Mesenchymal stem cell (in vitro differentiated cells and primary cell): ENCODE measurements at regions not wholly inside any gene's neighbourhood (a gene's known extent, or its start where the extent isn't known, plus 50 kb on each side); places are given as distances from the start of the nearest gene placed in this dataset.

ENCODE experiments used
- DNase-seq: peaks from one replicate; pipeline ENCODE4 v3.0.0-alpha.2; 2013
- H2AFZ ChIP-seq: one replicate; pipeline ENCODE4 v1.6.1; 2013; ENCODE audit warnings: low read depth, mild to moderate bottlenecking, control low read depth, inconsistent platforms, low read length, moderate library complexity
- H2AK5ac ChIP-seq: 2 replicates; pipeline ENCODE4 v1.6.1; 2013; ENCODE audit warnings: low read length, moderate library complexity, mild to moderate bottlenecking, inconsistent platforms; ENCODE audit not compliant: severe bottlenecking
- H2BK120ac ChIP-seq: one replicate; pipeline ENCODE4 v1.6.1; 2013; ENCODE audit warnings: low read depth, mild to moderate bottlenecking, inconsistent platforms, low read length, moderate library complexity
- H2BK12ac ChIP-seq, 2 experiments: one replicate each; pipeline ENCODE4 v1.6.1; 2013; ENCODE audit warnings: inconsistent platforms in 2 of 2, low read length in 2 of 2, mild to moderate bottlenecking in 2 of 2, moderate library complexity in 2 of 2, control low read depth in 1 of 2
- H2BK15ac ChIP-seq: one replicate; pipeline ENCODE4 v1.6.1; 2013; ENCODE audit warnings: mild to moderate bottlenecking, low read depth, inconsistent platforms; ENCODE audit not compliant: poor library complexity, severe bottlenecking
- H2BK5ac ChIP-seq: 2 replicates; pipeline ENCODE4 v1.6.1; 2013; ENCODE audit warnings: low read depth, mild to moderate bottlenecking, low read length, control low read depth, inconsistent platforms; ENCODE audit not compliant: poor library complexity, severe bottlenecking
- H3K14ac ChIP-seq, 2 experiments: one replicate each; pipeline ENCODE4 v1.6.1; 2013; ENCODE audit warnings: inconsistent platforms in 2 of 2, low read length in 2 of 2, control low read depth in 1 of 2, mild to moderate bottlenecking in 1 of 2, moderate library complexity in 1 of 2
- H3K18ac ChIP-seq, 2 experiments: one replicate each; pipeline ENCODE4 v1.6.1; 2013; ENCODE audit warnings: inconsistent platforms in 2 of 2, low read length in 2 of 2, control low read depth in 1 of 2, low read depth in 1 of 2, mild to moderate bottlenecking in 1 of 2
- H3K23ac ChIP-seq, 2 experiments: one replicate each; pipeline ENCODE4 v1.6.1; 2013; ENCODE audit warnings: inconsistent platforms in 2 of 2, low read length in 2 of 2, mild to moderate bottlenecking in 2 of 2, moderate library complexity in 2 of 2, control low read depth in 1 of 2
- H3K27ac ChIP-seq: 2 replicates; pipeline ENCODE4 v1.5.1; 2013; ENCODE audit warnings: mild to moderate bottlenecking, moderate library complexity, low read length, control low read depth, inconsistent platforms; ENCODE audit not compliant: poor library complexity, severe bottlenecking
- H3K27me3 ChIP-seq, 2 experiments: 2 replicates each; pipeline versions ENCODE4 v1.6.1 to v1.7.0; 2013; ENCODE audit warnings: low read length in 2 of 2, mild to moderate bottlenecking in 2 of 2, moderate library complexity in 2 of 2, control low read depth in 1 of 2, inconsistent platforms in 1 of 2; ENCODE audit not compliant: control insufficient read depth in 1 of 2, insufficient read depth in 1 of 2
- H3K36me3 ChIP-seq, 2 experiments: 2 replicates each; pipeline versions ENCODE4 v1.6.1 to v1.7.0; 2013; ENCODE audit warnings: low read length in 2 of 2, control low read depth in 1 of 2, inconsistent platforms in 1 of 2, low read depth in 1 of 2, mild to moderate bottlenecking in 1 of 2; ENCODE audit not compliant: insufficient read depth in 2 of 2, control insufficient read depth in 1 of 2
- H3K4ac ChIP-seq, 2 experiments: one replicate each; pipeline ENCODE4 v1.6.1; 2013; ENCODE audit warnings: inconsistent platforms in 2 of 2, low read length in 2 of 2, mild to moderate bottlenecking in 2 of 2, moderate library complexity in 2 of 2, control low read depth in 1 of 2, low read depth in 1 of 2
- H3K4me1 ChIP-seq: 2 replicates; pipeline ENCODE4 v1.6.1; 2013; ENCODE audit warnings: low read depth, low read length, control low read depth; ENCODE audit not compliant: control insufficient read depth, insufficient read depth
- H3K4me2 ChIP-seq: 2 replicates; pipeline ENCODE4 v1.6.1; 2013; ENCODE audit warnings: low read length, mild to moderate bottlenecking, inconsistent platforms; ENCODE audit not compliant: poor library complexity, severe bottlenecking
- H3K4me3 ChIP-seq, 2 experiments: 2 replicates each; pipeline versions ENCODE4 v1.5.1 to v1.7.0; 2013; ENCODE audit warnings: low read length in 2 of 2, mild to moderate bottlenecking in 2 of 2, control low read depth in 1 of 2, low read depth in 1 of 2; ENCODE audit not compliant: insufficient read depth in 1 of 2
- H3K79me1 ChIP-seq: replicated peaks from 2 replicates; pipeline ENCODE4 v1.6.1; 2013; ENCODE audit warnings: mild to moderate bottlenecking, control low read depth, low read length, inconsistent platforms; ENCODE audit not compliant: poor library complexity, severe bottlenecking
- H3K9ac ChIP-seq: 2 replicates; pipeline ENCODE4 v1.7.0; 2013; ENCODE audit warnings: mild to moderate bottlenecking, low read length, moderate library complexity
- H3K9me3 ChIP-seq: 2 replicates; pipeline ENCODE4 v1.7.0; 2013; ENCODE audit warnings: mild to moderate bottlenecking, low read length; ENCODE audit not compliant: control insufficient read depth
- H4K8ac ChIP-seq: one replicate; pipeline ENCODE4 v1.6.1; 2013; ENCODE audit warnings: inconsistent platforms, mild to moderate bottlenecking, low read length, moderate library complexity
- H4K91ac ChIP-seq: one replicate; pipeline ENCODE4 v1.6.1; 2013; ENCODE audit warnings: mild to moderate bottlenecking, low read length, inconsistent platforms
- WGBS: methylation state at CpG from one replicate; pipeline ENCODE4 v1.1.7; 2013; ENCODE audit warnings: mixed read lengths; 5-methylcytosine and 5-hydroxymethylcytosine counted together

DNA sequence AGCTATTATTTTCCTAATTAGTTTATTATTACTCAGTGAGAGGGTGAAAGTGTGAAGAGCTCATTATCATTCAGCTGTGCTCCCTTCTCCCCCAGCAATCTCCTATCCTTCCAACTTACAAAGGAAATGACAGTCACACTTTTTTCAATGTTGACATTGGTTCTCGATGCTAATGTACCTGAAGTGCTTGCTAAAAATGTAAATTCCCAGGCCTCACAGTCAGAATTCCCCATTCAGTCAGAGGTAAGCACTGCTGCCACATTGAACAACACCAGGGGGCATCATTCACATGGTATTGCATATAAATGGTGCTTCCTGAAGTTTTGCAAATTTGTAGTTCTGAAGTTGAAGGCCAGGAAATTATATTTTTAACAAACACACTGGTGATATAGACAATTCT is 132.7 kb upstream of the FOXD3 start:
- H3K4ac ChIP-seq: no peak overlapping the region
- no peak overlapping the region for H3K9ac ChIP-seq
- H3K23ac ChIP-seq: no peak overlapping the region
- H3K14ac ChIP-seq: no peak overlapping the region
- no peak overlapping the region for H2BK12ac ChIP-seq
- no peak overlapping the region for H2AK5ac ChIP-seq
- H3K36me3 ChIP-seq: no peaks in the 10 kb centered on the region
- H3K18ac ChIP-seq: no peak overlapping the region
- no peaks in the 10 kb centered on the region for H3K79me1 ChIP-seq
- H4K91ac ChIP-seq: no peak overlapping the region
- H3K4me1 ChIP-seq: no peaks in the 10 kb centered on the region
- H3K4me2 ChIP-seq: no peak overlapping the region
- H4K8ac ChIP-seq: no peak overlapping the region
- no peak for DNase-seq
- peaks cover 0 to 10% of the 10 kb centered on the region in 2 experiments for H3K27me3 ChIP-seq
- no peak overlapping the region for H2BK120ac ChIP-seq
- no peaks in the 10 kb centered on the region for H3K9me3 ChIP-seq
- H2BK15ac ChIP-seq: no peak overlapping the region
- H2AFZ ChIP-seq: no peak overlapping the region
- no CpG with 5 or more reads among the region's 1 CpG for WGBS
- H3K27ac ChIP-seq: no peak overlapping the region
- no peak overlapping the region for H2BK5ac ChIP-seq
- H3K4me3 ChIP-seq: no peak overlapping the region

DNA sequence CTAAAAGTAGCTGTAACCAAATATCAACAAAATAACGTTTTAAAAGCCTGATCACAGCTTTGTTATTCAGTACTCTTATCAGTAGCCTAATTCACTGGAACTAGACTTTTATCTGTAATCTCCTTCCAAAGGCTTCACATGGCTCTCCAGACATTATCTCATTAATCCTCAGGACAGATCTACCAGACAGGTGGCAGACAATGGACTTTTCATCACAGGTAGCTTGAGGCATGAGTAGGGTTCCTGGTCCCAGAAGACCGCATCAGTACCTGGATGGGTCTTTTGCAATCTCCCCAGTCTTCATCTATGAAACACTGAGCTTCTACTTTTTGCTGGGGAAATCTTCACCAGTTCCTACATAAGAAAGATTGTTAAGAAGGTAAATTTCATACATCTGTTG is 132.2 kb upstream of the FOXD3 start:
- H2AFZ ChIP-seq: no peak overlapping the region
- no peak overlapping the region for H3K9ac ChIP-seq
- DNase-seq: no peak
- H3K14ac ChIP-seq: no peak overlapping the region
- no peaks in the 10 kb centered on the region for H3K79me1 ChIP-seq
- H2BK15ac ChIP-seq: no peak overlapping the region
- no peak overlapping the region for H4K91ac ChIP-seq
- no peaks in the 10 kb centered on the region for H3K4me1 ChIP-seq
- H2AK5ac ChIP-seq: no peak overlapping the region
- no peak overlapping the region for H4K8ac ChIP-seq
- no peak overlapping the region for H3K4me2 ChIP-seq
- WGBS: 30% methylated on average over 2 of the region's 2 CpGs
- H2BK12ac ChIP-seq: no peak overlapping the region
- no peak overlapping the region for H3K27ac ChIP-seq
- H3K36me3 ChIP-seq: no peaks in the 10 kb centered on the region
- no peak overlapping the region for H3K4ac ChIP-seq
- H2BK120ac ChIP-seq: no peak overlapping the region
- no peak overlapping the region for H3K4me3 ChIP-seq
- H2BK5ac ChIP-seq: no peak overlapping the region
- H3K23ac ChIP-seq: no peak overlapping the region
- no peaks in the 10 kb centered on the region for H3K9me3 ChIP-seq
- H3K27me3 ChIP-seq: peaks cover 0 to 10% of the 10 kb centered on the region in 2 experiments
- H3K18ac ChIP-seq: no peak overlapping the region

DNA sequence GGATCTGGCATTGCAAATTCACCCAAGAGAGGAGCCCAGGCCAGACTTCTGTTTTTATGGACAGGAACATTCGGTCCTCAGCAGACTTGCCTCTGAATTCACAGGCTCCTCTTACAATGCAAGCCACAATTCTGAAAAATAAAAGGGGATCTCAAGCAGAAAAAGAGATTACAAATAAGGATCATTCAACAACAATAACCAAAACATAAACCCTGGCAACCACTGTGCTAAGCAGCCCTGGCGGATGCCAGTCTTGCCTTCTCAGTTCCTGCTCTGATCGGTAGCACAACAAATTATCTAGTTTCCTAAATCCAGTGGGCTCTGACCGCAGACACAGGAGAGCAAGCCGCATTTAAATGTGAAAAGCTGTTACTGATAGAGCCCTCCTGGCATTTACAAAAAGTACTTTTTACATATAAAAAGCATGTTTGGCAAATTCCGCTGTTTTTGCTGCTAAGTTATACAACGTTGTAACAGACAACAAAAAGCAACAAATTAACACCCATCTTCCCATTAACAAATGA is 123.4 kb upstream of the FOXD3 start:
- Histone ChIP-seq H3K4me2 (no peak overlapping the region), H2BK5ac (no peak overlapping the region), H3K4ac (no peak overlapping the region), H2AFZ (no peak overlapping the region), H2BK15ac (no peak overlapping the region), H2BK12ac (no peak overlapping the region), H3K36me3 (no peaks in the 10 kb centered on the region), H3K9ac (no peak overlapping the region), H4K91ac (no peak overlapping the region), H3K27ac (no peak overlapping the region), H3K14ac (no peak overlapping the region), H4K8ac (no peak overlapping the region), H3K79me1 (no peaks in the 10 kb centered on the region), H3K23ac (no peak overlapping the region), H3K9me3 (no peaks in the 10 kb centered on the region), H3K27me3 (peaks cover 14 to 39% of the 10 kb centered on the region in 2 experiments), H3K18ac (no peak overlapping the region), H3K4me3 (no peak overlapping the region), H2BK120ac (no peak overlapping the region), H3K4me1 (no peaks in the 10 kb centered on the region), H2AK5ac (no peak overlapping the region)
- WGBS: 50% methylated on average over 6 of the region's 7 CpGs
- DNase-seq: no peak

DNA sequence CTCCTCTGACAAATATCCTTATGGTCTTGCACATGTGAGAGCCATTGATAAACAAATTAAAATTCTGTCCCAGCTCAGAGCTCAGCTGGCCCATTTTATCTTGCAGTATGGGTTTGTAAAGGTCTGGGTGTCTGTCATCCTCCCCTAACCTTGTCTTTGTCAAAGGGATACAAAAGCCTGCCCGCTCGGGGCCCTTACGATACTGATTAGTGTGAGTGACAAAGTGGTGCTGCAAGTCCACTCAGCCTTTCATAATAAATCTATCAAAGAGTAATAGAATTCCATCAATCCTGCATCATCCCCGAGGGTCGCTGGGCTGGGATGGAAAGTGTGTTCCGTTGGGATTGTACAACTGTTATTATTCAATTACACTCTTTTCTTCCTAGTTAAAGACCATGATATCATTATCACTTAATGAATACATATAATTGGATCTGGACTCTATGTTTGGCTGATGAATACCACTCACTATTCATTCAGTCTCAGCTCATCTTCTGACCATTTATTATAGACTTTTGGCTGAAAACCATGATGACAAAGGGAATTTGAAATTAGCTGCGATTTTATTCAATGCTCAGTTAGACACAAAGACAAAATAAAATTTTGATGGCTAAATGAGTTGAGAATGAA is 122.5 kb upstream of the FOXD3 start:
- no peak overlapping the region for H2AK5ac ChIP-seq
- no peak for DNase-seq
- no peak overlapping the region for H3K23ac ChIP-seq
- no peak overlapping the region for H2AFZ ChIP-seq
- no peak overlapping the region for H2BK12ac ChIP-seq
- H3K4me2 ChIP-seq: no peak overlapping the region
- H3K79me1 ChIP-seq: no peaks in the 10 kb centered on the region
- H3K18ac ChIP-seq: no peak overlapping the region
- no CpG with 5 or more reads among the region's 7 CpGs for WGBS
- no peak overlapping the region for H3K9ac ChIP-seq
- H3K27ac ChIP-seq: no peak overlapping the region
- no peak overlapping the region for H2BK120ac ChIP-seq
- peaks cover 14 to 39% of the 10 kb centered on the region in 2 experiments for H3K27me3 ChIP-seq
- no peaks in the 10 kb centered on the region for H3K9me3 ChIP-seq
- H3K4me1 ChIP-seq: no peaks in the 10 kb centered on the region
- no peak overlapping the region for H2BK5ac ChIP-seq
- H3K14ac ChIP-seq: no peak overlapping the region
- H3K4me3 ChIP-seq: no peak overlapping the region
- H3K4ac ChIP-seq: no peak overlapping the region
- no peak overlapping the region for H2BK15ac ChIP-seq
- H3K36me3 ChIP-seq: no peaks in the 10 kb centered on the region
- H4K91ac ChIP-seq: no peak overlapping the region
- H4K8ac ChIP-seq: no peak overlapping the region
